ENCODE measurements at regions not wholly inside any gene's neighbourhood (a gene's known extent, or its start where the extent isn't known, plus 50 kb on each side); places are given as distances from the start of the nearest gene placed in this dataset.

DNA sequence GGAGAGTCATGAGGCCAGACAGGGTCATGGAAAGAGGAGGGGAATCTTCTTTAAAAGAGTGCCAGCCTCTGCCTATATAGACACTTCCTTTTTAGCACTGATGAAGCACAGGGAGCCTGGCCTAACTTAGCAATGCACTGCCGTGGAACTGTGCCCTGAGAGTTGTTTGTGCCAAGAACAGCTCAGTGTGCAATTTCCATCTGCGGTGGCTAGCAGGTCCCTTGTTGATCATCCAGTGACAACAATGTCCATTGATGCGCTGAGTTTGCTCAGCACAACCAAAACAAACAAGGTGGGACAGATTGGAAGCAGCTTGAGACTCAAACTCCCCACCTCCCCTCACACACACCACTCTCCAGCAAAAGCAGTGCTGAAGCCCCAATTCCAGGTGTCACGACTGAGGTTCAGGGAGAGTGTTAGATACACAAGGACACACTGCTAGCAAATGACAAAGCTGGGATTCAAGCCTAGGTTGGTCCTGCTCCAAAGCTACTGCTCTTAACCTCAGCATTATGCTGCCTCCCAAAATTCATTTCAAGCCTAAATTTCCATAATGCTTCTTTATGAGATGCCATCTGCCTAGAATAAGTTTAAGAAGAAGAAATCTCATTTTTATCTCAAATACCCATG is 316.6 kb upstream of the UBE2E2 start:
- no peak for DNase-seq
- H3K4me3 ChIP-seq, result no peak overlapping the region
- no peaks in the 10 kb centered on the region for H3K27me3 ChIP-seq
- no peaks in the 10 kb centered on the region for H3K36me3 ChIP-seq
- H3K9me3 ChIP-seq, result no peaks in the 10 kb centered on the region

DNA sequence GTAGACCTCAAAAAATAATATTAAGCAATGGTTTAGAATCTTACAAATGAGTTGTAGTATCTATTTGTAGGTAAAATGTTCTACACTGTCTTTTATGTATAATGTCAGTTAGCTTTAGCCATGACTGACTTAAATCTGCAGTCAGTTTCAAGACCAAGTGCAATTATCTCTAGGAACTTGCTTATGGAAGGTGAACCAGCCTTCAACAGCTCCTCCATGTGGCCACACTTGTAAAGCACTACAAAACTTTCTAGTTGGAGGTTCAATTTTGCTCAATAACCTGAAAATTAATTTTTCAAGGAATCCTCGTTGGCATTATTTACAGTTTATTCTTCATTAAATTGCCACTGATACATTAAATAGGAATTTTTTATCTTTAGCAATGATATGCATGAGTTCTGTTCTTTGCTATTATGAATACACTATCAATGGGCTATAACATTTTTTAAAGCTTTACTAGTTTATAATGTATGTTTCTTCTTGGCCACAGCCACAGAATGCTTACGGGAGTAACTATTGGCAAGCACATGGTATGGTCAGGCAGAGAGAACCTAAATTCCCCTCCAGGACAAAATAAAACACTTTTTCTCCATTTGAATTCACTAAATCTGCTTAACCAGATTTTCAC is 315.3 kb upstream of the UBE2E2 start:
- no peaks in the 10 kb centered on the region for H3K9me3 ChIP-seq
- no peak for DNase-seq
- no peaks in the 10 kb centered on the region for H3K27me3 ChIP-seq
- no peak overlapping the region for H3K4me3 ChIP-seq
- no peaks in the 10 kb centered on the region for H3K36me3 ChIP-seq

DNA sequence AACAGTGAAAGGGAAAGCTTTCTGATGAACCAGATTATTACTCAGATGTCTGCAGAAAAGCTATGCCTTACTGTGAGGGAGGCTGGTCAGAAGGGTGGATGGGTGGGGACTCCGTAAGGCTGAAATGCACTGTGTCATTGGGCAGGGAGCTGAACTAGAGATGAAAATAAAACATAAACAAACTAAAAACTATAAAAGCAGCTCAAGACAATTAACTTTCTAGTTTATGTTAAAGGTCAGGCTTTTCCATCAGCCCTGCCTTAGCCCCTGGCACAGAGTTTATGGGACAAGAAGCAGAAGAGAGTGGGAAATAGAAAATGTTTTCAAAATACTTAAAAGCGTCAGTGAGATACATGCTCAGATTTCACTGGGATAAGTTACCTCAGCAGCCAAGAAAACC is 310.0 kb upstream of the UBE2E2 start:
- Histone ChIP-seq H3K9me3 (no peaks in the 10 kb centered on the region), H3K36me3 (no peaks in the 10 kb centered on the region), H3K4me3 (no peak overlapping the region), H3K27me3 (no peaks in the 10 kb centered on the region)
- no peak for DNase-seq

DNA sequence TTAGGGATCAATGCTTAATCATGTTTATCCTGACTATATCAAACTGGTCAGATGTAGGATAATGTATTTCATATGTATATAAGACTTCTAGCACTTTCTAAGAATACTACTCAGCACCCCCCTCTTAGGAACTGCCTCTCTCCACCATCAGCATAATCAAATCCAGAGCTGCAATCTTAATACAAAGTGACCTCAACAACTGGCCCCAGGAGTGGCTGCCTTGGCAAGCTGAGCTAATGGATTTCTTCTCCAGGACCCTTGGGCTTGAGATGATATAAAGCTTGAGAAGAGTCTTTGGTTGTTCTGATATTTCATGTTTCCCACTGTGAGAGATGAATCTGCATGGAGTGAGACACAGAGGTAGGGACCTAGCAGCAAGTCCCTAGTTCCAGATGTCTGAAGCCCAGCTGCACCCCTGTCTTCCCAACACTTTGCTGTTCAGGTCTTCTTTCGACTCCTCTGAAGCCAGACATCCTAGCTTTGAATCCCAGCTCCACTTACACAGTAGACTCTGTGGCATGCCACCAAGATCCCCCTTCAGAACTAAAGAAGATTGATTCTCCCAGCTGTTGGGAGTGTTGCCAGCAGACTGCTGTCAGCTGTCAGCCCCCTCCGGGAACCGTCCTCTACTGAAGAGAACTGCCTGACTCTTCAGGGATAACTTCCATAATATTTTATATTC is 309.3 kb upstream of the UBE2E2 start:
- H3K4me3 ChIP-seq, result no peak overlapping the region
- no peaks in the 10 kb centered on the region for H3K36me3 ChIP-seq

DNA sequence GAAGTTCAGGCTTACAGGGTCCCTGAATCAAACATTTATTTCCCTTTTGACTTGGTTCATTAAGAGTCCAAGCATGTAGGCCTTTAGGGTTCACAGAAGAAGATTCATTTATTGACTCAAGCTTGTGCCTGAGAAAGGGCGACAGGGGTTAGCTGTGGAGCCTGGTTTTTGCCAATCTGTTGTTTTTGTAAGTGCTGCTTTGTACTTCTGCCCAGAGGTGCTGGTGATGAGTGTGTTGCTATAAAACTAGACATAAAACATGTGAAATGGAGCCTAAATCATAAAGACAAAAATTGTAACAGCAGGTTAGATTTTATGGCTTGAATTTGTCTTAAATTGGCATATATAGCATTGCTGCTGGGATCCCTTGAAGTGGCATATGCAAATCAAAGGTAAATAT is 308.3 kb upstream of the UBE2E2 start:
- Histone ChIP-seq H3K27me3 (no peaks in the 10 kb centered on the region), H3K9me3 (no peaks in the 10 kb centered on the region), H3K4me3 (no peak overlapping the region), H3K36me3 (no peaks in the 10 kb centered on the region)
- no peak for DNase-seq

More for the DNA sequence above, 309.3 kb upstream of the UBE2E2 start:
- H3K27me3 ChIP-seq, result no peaks in the 10 kb centered on the region
- H3K9me3 ChIP-seq, result no peaks in the 10 kb centered on the region
- no peak for DNase-seq

DNA sequence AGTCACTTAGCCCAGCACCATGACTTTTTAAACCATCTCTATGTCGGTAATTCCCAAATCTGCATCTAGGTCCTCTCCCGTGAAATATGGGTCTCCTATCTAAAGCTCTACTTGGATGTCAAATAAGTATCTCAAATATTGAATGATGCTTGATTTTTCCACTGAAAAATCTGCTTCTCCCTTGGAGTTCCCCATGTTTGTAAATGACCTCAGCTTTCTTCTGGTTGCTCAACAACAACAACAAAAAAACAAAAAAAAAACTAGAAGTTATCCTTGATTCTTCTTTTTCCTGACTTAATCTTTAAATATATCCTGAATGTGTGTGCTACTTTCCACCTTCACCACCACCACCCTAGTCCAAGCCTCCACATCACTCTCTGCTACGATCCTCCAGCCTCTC is 307.5 kb upstream of the UBE2E2 start:
- H3K27me3 ChIP-seq, result no peaks in the 10 kb centered on the region
- H3K36me3 ChIP-seq, result no peaks in the 10 kb centered on the region
- H3K4me3 ChIP-seq, result no peak overlapping the region
- no peaks in the 10 kb centered on the region for H3K9me3 ChIP-seq
- DNase-seq, result no peak

DNA sequence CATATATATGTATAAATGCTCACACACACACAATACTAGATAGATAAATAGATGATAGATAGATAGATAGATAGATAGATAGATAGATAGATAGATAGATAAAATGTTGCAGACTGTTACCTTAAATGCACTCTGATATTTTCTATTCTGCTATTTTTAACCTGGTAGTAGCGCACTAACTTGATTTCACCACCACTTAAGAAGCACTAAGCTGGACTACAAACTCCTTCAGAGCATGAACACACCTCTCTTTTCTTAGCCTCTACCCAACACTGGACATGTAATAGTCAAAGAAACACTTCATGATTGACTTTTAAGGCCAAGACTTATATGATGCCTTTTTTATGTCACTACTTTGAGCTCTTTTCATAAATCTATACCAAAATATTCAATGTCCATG is 304.6 kb upstream of the UBE2E2 start:
- no peak for DNase-seq
- Histone ChIP-seq H3K36me3 (no peaks in the 10 kb centered on the region), H3K9me3 (no peaks in the 10 kb centered on the region), H3K27me3 (no peaks in the 10 kb centered on the region), H3K4me3 (no peak overlapping the region)

DNA sequence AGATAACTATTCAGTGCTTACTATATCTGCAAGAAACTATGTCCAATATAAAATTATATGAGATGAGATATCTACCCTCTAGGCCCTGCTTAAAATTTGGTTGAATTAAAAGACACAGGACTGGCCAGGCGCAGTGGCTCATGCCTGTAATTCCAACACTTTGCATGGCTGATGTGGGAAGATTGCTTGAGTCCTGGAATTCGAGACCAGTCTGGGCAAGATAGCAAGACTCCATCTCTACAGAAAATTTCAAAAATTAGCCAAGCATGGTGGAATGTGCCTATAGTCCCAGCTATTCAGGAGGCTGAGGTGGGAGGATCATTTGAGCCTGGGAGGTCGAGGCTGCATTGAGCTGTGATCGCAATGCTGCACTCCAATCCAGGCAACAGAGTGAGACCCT is 303.7 kb upstream of the UBE2E2 start:
- H3K27me3 ChIP-seq, result no peaks in the 10 kb centered on the region
- no peak overlapping the region for H3K4me3 ChIP-seq
- no peak for DNase-seq
- H3K36me3 ChIP-seq, result no peaks in the 10 kb centered on the region
- H3K9me3 ChIP-seq, result no peaks in the 10 kb centered on the region

DNA sequence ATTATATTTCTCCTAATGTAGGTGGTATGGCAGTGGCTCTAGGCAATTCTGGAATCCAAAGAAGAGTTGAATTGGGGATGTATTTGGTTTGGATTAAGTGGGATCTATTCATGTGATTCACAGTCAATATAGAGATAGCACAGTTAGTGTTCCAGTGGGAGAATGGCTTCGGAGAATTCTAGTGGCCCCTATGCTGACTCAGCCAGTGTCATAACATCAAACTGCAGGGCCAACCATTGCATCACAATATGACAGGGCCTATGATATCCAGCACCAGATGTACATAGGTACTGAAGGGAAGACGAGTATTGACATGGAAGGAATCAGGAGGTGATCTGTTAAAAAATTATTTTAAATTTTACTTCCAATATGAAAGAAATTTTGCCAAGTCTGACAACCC is 302.8 kb upstream of the UBE2E2 start:
- Histone ChIP-seq H3K27me3 (no peaks in the 10 kb centered on the region), H3K4me3 (no peak overlapping the region), H3K9me3 (no peaks in the 10 kb centered on the region), H3K36me3 (no peaks in the 10 kb centered on the region)
- DNase-seq, result no peak

DNA sequence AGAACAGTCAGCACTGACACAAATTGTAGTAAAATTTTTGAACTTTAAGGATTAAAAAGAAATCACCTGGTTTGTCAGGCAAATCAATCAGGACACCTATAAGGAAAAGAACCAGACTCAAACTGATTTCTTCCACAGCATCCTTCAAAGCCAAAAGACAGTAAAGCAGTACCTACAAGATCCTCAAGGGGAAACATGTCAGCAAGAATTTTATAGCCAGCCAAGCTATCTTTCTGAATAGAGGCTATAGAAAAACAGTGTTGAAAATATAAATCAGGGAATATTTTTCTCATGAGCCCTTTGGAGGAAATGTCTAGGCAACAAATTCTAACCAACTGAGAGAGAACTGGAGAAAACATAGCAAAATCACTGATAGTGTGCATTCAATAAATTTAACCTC is 301.4 kb upstream of the UBE2E2 start:
- Histone ChIP-seq H3K27me3 (no peaks in the 10 kb centered on the region), H3K36me3 (no peaks in the 10 kb centered on the region), H3K4me3 (no peak overlapping the region), H3K9me3 (no peaks in the 10 kb centered on the region)
- no peak for DNase-seq

DNA sequence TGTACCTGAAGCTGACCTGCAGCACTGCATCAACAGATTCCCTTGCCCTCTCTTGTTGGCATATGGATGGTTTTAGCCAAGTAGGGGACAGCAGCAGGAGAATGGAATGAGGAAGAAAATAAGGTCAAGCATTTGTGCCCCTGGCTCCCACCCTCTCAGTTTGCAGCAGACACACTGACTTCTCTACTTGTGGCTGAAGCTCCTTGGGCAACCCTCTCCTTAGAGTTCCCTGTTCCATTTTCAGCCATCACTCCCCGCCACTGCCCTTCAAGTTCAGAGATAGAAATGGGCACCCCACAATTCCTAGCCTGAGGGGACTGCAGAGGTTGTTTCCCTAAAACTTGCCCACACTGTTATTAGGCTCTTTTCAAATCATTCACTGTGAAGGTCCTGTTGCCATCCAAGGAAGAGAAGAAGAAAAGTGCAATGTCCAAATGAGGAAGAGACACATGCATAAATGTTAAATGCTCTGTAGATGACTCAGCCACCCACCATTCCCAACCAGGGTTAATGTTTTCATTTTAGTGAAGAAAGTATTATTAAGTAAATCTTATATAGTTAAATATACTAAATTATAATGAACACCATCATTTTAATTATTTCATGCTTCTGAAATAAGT is 295.9 kb upstream of the UBE2E2 start:
- Histone ChIP-seq H3K36me3 (no peaks in the 10 kb centered on the region), H3K4me3 (no peak overlapping the region), H3K9me3 (no peaks in the 10 kb centered on the region), H3K27me3 (no peaks in the 10 kb centered on the region)
- no peak for DNase-seq

DNA sequence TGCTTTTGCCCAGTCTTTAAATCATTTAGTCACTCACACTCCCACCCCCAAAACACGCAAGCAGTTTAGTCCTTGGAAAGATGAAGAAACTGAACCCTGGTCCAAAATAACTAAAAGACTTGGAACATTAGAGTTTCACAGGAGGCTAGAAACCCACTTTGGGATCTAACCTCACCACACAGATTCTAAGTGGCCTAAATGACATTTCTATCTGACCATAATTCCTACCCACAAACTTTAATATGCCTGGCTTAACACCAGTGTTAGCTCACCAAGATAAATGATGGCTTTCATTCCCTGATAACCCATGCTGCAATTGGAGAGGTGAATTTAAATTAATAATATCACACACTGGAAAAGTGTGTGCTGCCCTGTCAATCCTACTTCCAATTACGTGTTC is 295.3 kb upstream of the UBE2E2 start:
- no peak for DNase-seq
- Histone ChIP-seq H3K36me3 (no peaks in the 10 kb centered on the region), H3K9me3 (no peaks in the 10 kb centered on the region), H3K27me3 (no peaks in the 10 kb centered on the region), H3K4me3 (no peak overlapping the region)

DNA sequence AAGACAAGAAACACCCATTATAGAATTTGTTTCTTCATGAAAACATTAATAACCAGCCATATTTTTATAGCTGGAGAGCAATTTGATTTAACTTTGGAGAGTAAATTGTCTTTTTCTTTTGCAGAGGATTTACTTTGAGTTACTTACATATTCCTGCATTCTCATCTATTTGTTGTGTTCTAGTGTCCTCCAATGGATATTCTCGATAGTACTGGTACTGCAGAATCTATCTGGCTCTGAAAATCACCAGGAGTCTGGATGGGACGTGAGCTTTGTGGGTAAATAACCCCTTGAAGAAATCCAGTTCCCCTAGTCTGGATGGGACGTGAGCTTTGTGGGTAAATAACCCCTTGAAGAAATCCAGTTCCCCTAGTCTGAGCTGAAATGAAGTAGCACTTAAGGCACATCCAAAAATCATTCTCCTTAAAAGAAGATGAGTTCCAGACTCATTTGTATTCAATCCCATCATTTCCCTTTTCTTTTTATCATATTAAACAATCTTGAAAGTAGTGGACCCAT is 294.1 kb upstream of the UBE2E2 start:
- Histone ChIP-seq H3K9me3 (no peaks in the 10 kb centered on the region), H3K36me3 (no peaks in the 10 kb centered on the region), H3K4me3 (no peak overlapping the region), H3K27me3 (no peaks in the 10 kb centered on the region)
- no peak for DNase-seq

DNA sequence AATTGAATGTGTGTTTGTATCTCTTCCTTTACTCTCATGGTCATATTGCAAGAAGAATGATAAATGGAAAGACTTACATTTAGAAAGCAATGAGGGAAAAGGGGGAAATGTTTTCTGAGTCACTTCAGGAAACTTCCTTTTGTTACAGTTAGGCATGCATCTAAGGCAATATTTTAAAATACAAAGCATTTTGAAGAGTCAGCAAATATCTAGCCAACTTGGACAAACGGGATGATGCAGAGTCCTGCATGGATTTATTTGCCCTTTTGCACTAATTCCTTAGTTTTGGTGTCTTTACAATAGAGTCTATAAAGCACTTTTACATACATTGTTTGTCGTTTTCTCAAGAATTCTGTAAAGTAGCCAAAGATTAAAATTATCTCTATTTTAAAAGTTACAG is 286.2 kb upstream of the UBE2E2 start:
- no peaks in the 10 kb centered on the region for H3K27me3 ChIP-seq
- H3K4me3 ChIP-seq, result no peak overlapping the region
- DNase-seq, result no peak
- no peaks in the 10 kb centered on the region for H3K9me3 ChIP-seq
- H3K36me3 ChIP-seq, result no peaks in the 10 kb centered on the region

DNA sequence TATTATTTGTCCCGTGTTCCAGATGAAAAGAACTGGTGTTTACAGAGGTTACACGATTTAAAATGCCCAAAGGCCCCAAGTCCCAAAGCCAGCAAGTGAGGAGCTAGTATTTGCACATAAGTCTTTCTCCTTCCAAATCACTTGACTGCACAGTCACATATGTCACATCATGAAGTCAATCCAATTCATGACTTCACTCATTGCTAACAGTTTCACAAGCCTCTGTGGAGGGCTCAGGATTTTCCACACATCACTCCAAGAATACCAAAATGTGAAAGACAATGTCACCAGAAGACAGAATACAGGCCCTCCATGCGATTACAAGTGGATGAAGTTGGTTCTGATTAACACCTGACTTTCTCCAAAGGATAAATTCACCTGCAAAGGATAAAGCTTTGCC is 283.1 kb upstream of the UBE2E2 start:
- Histone ChIP-seq H3K4me3 (no peak overlapping the region), H3K9me3 (no peaks in the 10 kb centered on the region), H3K27me3 (no peaks in the 10 kb centered on the region), H3K36me3 (no peaks in the 10 kb centered on the region)
- no peak for DNase-seq

DNA sequence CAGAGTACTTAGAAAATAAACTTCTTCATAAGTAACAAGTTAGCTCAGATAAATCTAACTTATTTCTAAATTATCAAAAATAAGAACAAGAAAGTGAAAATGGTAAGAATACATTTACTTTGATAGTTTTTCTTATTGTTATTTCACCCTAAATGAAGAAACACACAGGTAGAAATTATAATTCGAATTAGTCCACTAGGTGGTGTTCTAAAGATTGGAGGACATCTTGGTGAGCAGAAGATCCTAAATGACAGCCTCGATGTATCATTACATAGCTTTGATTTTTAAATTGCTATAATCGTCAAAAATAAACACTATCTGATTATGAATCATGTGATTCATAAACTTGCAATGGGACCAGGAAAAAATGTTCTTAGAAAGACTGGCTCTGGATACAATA is 280.8 kb upstream of the UBE2E2 start:
- H3K9me3 ChIP-seq, result no peaks in the 10 kb centered on the region
- no peaks in the 10 kb centered on the region for H3K36me3 ChIP-seq
- no peak for DNase-seq
- no peaks in the 10 kb centered on the region for H3K27me3 ChIP-seq
- no peak overlapping the region for H3K4me3 ChIP-seq

DNA sequence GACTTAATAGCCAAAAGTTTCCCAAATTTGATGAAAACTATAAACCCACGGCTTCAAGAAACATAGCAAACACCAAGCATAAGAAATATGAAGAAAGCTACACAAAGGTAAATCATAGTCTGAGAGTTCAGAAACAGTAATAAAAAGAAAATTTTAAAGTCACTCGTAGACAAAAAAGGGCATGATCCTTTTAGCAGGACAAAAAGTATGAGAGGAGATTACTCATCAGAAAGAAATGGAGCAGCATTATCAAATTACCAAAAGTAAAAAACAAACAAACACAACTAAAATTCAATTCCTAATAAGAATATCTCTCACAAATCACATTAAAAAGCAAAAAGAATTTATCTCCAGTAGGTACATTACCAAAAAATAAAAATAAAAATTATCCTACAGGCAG is 279.4 kb upstream of the UBE2E2 start:
- no peaks in the 10 kb centered on the region for H3K9me3 ChIP-seq
- H3K27me3 ChIP-seq, result no peaks in the 10 kb centered on the region
- no peak overlapping the region for H3K4me3 ChIP-seq
- no peaks in the 10 kb centered on the region for H3K36me3 ChIP-seq
- no peak for DNase-seq

Measured in MG63 (cell line).